ENCODE measurements at regions not wholly inside any gene's neighbourhood (a gene's known extent, or its start where the extent isn't known, plus 50 kb on each side); places are given as distances from the start of the nearest gene placed in this dataset.
"Not testable (repeated sequence)": the region's sequence is repeated elsewhere in the genome, so short reads cannot be mapped to it uniquely, and the experiment has no call there.

DNA sequence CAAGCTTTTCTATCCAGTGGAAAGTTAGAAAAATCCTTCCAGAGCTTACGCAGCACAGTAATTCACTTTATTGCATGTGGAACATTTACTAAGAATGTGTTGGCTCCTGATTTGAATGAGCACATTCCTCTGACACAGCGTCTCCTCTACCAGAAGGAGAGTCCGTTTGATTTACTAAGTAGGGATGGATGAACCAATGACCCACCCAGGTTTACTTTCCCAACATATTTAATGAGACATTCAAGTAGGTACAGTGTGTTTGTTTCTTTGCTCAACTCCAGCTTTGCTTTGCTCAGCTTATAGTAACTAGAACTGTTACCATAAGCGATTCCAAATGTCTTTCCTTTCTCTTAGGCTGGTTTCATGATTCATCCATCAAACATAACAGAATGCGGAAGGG, 161.7 kb downstream of the SMARCA1 start:
- no peak overlapping the region for H3K4me3 ChIP-seq
- no peaks in the 10 kb centered on the region for H3K9me3 ChIP-seq
- no peaks in the 10 kb centered on the region for H3K36me3 ChIP-seq
- no peak for ATAC-seq
- H3K27ac ChIP-seq, result no peak overlapping the region
- TF ChIP-seq EP300 (IDR thresholded peaks at IDR 0.05) (no peak), POLR2AphosphoS5 (IDR thresholded peaks at IDR 0.05) (no peak), POLR2A (IDR thresholded peaks at IDR 0.05) (no peak)
- TF ChIP-seq, protein P1, sequence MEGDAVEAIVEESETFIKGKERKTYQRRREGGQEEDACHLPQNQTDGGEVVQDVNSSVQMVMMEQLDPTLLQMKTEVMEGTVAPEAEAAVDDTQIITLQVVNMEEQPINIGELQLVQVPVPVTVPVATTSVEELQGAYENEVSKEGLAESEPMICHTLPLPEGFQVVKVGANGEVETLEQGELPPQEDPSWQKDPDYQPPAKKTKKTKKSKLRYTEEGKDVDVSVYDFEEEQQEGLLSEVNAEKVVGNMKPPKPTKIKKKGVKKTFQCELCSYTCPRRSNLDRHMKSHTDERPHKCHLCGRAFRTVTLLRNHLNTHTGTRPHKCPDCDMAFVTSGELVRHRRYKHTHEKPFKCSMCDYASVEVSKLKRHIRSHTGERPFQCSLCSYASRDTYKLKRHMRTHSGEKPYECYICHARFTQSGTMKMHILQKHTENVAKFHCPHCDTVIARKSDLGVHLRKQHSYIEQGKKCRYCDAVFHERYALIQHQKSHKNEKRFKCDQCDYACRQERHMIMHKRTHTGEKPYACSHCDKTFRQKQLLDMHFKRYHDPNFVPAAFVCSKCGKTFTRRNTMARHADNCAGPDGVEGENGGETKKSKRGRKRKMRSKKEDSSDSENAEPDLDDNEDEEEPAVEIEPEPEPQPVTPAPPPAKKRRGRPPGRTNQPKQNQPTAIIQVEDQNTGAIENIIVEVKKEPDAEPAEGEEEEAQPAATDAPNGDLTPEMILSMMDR (IDR thresholded peaks at IDR 0.05), result no peak
- no peaks in the 10 kb centered on the region for H3K4me1 ChIP-seq
- no peaks in the 10 kb centered on the region for H3K27me3 ChIP-seq
- 48% methylated on average over 4 to 5 of the region's 5 CpGs for WGBS, 2 donors (ENCODE audit: low coverage in 1 of 2)

GRCh38 chrX:129360175-129360574, 163.1 kb downstream of the SMARCA1 start:
- Histone ChIP-seq H3K36me3 (no peaks in the 10 kb centered on the region), H3K4me3 (no peak overlapping the region), H3K27ac (no peak overlapping the region), H3K27me3 (no peaks in the 10 kb centered on the region), H3K4me1 (no peaks in the 10 kb centered on the region), H3K9me3 (no peaks in the 10 kb centered on the region)
- TF ChIP-seq, protein P1 (IDR thresholded peaks at IDR 0.05), result peak in 3 of 4 experiments; percentile 11 to 54 (median 20)
- TF ChIP-seq POLR2A (IDR thresholded peaks at IDR 0.05) (no peak), EP300 (IDR thresholded peaks at IDR 0.05) (no peak), POLR2AphosphoS5 (IDR thresholded peaks at IDR 0.05) (no peak)
- 42 to 60% methylated on average over 5 of the region's 5 CpGs for WGBS, 2 donors (ENCODE audit: low coverage in 1 of 2)
- ATAC-seq, result no peak

GRCh38 chrX:129359269-129359668, 164.0 kb downstream of the SMARCA1 start:
- no peak for ATAC-seq
- TF ChIP-seq, protein P1 (IDR thresholded peaks at IDR 0.05), result no peak
- no peak for TF ChIP-seq POLR2AphosphoS5 (IDR thresholded peaks at IDR 0.05)
- no peak for TF ChIP-seq POLR2A (IDR thresholded peaks at IDR 0.05)
- TF ChIP-seq EP300 (IDR thresholded peaks at IDR 0.05), result no peak

DNA sequence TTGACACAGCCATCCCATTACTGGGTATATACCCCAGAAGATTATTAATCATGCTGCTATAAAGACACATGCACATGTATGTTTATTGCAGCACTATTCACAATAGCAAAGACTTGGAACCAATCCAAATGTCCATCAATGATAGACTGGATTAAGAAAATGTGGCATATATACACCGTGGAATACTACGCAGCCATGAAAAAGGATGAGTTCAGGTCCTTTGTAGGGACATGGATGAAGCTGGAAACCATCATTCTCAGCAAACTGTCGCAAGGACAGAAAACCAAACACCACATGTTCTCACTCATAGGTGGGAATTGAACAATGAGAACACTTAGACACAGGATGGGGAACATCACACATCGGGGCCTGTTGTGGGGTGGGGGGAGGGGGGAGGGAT, 165.9 kb downstream of the SMARCA1 start:
- not testable (repeated sequence) for H3K4me1 ChIP-seq, H3K27me3 ChIP-seq, ATAC-seq, H3K4me3 ChIP-seq, H3K36me3 ChIP-seq, H3K9me3 ChIP-seq, H3K27ac ChIP-seq
- WGBS, 2 donors (ENCODE audit: low coverage in 1 of 2), result 86% methylated on average over 3 of the region's 4 CpGs; no CpG with 5 or more reads in 1 of the 2 donors

More at GRCh38 chrX:129359269-129359668, 164.0 kb downstream of the SMARCA1 start:
- Histone ChIP-seq H3K36me3 (no peaks in the 10 kb centered on the region), H3K27ac (no peak overlapping the region), H3K4me3 (no peak overlapping the region), H3K4me1 (no peaks in the 10 kb centered on the region), H3K9me3 (no peaks in the 10 kb centered on the region), H3K27me3 (no peaks in the 10 kb centered on the region)
- 86 to 100% methylated on average over 1 to 2 of the region's 2 CpGs for WGBS, 2 donors (ENCODE audit: low coverage in 1 of 2)

- Histone ChIP-seq H3K36me3 (peaks cover 0 to 9% of the 10 kb centered on the region in 2 donors), H3K27ac (no peak overlapping the region), H3K4me1 (no peaks in the 10 kb centered on the region), H3K4me3 (no peak overlapping the region), H3K27me3 (no peaks in the 10 kb centered on the region), H3K9me3 (peaks cover 0 to 6% (median 0%) of the 10 kb centered on the region in 3 donors)
- 43% methylated on average over 2 of the region's 2 CpGs; no CpG with 5 or more reads in 1 of the 2 donors for WGBS, 2 donors (ENCODE audit: low coverage in 1 of 2)
- ATAC-seq, result no peak
- TF ChIP-seq EP300 (IDR thresholded peaks at IDR 0.05) (no peak), POLR2AphosphoS5 (IDR thresholded peaks at IDR 0.05) (no peak), POLR2A (IDR thresholded peaks at IDR 0.05) (no peak)
- TF ChIP-seq, protein P1 (IDR thresholded peaks at IDR 0.05), result no peak
Measured at GRCh38 chrX:129347291-129347690, 176.0 kb downstream of the SMARCA1 start.
